CD4-positive, alpha-beta T cell treated with Interleukin-10 for 1 hour (primary cell): ENCODE measurements at regions not wholly inside any gene's neighbourhood (a gene's known extent, or its start where the extent isn't known, plus 50 kb on each side); places are given as distances from the start of the nearest gene placed in this dataset.

Source experiments
- DNase-seq: peaks from one replicate; pipeline ENCODE4 v3.0.0-alpha.2; 2020

DNA sequence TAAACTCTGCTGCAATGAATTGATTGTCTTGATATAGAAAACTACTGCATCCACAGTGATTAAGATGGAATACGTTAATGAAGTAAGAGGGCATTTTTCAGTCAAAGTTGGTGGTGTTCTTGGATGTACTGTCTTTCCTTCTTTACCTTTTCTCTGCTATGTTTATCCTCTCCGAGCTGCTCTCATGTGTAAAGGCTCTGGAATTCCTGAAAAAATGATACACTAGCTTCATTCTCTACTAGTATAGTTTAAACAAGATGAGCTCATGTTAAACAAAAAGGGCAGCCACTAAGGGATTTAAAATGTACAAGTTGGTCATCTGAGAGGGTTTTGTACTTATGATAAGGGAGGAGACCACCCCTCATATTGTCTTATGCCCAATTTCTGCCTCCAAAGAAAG, 504.6 kb upstream of the NECTIN3 start:
- DNase-seq = no peak

DNA sequence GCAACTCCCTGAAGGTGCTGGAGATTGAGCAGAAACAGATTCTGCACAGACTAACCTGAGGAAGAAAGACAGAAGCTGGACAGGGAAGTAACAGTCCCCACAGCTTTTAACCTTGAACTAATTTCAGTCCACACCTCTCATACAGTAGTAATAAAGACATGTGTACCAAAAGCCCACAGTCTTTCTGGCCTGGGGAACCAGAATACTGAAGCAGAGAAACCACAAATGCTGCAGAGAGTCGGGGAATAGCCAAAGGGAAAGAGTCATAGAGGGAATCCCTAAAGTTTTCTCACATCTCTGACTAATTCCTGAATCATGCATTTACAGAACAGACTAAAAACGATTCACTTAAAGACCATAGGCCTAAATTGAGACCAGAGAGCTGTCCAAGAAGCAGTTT, 503.4 kb upstream of the NECTIN3 start:
- DNase-seq = no peak

DNA sequence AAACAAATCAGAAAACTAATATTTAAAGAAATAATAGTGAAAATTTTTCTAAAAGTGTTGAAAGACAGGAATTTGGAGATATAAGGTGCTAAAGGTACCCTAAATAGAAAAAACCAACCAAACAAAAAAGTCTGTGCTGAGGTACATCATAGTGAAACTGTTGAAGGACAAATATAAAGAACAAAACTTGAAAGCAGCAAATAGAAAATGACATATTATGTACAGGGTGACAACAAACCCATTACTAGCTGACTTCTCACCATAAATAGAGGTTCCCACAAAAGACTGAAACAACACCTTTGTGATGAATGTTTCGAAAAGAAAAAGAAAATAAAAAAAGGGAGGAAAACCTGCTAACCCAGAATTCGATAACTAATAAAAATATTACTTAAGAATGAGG, 502.5 kb upstream of the NECTIN3 start:
- no peak for DNase-seq

DNA sequence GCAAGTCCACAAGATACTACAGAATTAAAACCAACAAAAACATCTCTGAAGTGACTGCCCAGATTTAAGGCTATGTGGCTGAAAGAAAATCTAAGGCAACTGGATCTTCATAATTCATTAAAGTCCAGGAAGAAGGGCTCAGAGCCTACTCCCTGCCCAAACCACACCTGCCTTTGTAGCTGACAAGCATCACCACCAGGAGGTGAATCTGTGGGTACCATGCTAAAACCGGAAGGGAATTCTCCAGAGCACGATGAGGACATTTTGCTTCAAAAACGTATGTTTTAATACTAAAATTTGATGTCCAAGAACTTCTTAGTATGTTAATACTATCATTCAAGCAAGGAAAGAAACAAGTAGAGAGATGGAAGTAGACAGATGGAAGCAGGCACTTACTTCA, 495.9 kb upstream of the NECTIN3 start:
- DNase-seq = no peak

DNA sequence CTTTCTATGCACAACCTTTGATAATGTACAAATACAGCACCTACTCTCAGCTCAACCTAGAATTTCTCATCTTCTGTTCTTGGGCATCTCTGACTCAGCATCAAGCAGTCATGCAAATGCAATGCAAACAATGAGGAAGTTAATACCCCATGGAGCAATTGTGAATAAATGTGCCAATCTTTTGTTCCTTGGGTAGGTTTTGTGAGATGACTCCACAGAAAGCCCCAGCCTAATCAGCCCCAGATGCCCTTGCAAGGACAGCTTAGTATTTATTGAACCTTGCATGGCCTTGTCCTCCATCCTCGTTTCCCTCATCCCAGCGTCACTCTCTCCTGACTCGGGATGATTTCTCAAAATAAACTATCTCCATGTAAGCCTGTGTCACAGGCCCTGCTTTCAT, 494.7 kb upstream of the NECTIN3 start:
- DNase-seq = no peak

DNA sequence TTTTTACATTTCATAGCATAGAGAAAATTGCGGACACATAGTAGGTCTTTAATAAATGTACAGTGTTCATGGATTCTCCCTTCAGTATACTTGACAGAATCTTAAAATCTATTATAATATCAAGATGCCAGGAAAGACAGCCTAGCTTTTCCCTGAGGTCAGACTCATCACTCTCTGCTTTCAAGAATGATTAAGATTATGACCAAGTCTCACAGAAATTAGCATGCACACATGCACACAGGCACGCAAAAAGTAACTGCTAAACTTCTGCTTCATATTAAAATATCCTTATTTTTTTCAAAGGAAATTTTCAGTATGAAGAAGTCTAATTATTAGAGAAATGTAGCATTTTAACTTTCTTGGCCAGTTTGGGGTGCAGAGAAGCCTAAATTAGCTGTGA, 493.8 kb upstream of the NECTIN3 start:
- no peak for DNase-seq

DNA sequence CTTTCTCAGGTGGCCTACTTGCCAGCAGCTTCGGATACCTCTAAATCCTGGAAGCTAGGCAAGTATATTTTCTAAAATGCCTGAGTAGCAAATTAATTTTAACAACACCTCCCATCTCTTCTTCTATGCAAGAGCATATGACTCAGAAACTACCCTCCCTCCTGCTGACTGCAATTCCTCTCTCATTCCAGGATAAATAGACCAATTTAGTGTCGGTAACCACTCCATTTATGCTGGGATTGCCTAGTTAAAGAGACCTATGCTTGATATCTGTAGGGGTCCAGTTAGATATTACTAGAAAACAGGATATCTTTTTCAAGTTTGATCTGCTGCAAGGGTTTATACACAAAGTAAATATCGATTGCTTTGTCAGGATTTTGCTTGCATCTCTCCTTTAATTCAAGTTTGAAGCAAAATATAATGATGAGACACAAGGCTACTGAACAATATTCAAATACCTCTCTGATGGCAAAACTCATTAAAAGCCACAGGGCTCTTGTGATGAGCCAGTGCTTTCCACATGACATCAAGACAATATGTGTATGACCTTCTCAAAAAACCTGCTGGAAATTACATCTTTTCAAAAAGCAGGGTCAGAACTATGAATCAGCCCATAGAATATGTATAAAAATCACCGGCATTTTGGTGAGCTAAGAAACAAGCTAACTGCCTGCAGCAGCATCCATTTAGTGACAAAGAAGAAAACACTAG, 491.6 kb upstream of the NECTIN3 start:
- no peak for DNase-seq

DNA sequence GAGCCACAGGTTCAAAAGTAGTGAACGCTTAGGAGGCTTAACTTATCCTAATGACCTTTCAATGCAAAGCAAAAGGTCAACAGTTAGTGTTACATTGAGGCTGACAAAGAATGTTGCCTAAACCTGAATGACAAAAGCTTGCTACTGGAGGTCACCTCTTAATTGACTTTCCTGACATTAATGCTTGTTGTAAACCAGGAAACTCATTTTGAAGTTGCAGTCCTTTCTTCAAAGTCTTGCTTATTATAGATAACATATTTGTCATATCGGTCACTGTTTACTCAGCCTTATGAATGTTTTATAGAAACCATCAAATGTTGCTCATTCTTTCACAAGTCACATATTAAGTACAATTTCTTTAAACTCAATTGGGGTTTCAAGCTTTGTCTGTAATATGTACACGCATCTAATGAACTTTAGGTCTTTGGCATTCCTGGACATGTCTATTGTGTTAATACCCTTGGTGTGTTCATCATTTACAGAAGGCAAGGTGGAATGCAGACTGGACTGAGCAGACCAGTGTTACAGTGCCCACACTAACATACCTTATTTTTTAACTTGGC, 488.2 kb upstream of the NECTIN3 start:
- no peak for DNase-seq

DNA sequence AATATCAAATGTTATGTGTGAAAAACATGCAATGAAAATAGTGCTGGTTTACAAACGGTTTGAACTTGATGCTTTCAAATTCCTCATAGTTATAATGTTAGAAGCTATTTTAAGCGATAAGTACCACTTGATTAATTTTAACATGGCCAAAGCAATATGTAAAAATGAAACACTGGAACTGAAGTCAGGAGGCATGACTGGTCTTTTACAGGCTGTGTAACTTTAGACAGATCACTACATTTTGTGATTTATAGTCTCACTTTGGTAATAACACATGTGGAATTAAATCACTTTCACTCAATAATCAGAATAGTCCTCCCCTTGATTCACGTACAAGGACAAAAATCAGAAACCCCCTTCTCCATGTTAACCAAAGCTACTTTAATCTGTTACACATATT, 482.7 kb upstream of the NECTIN3 start:
- DNase-seq = no peak

DNA sequence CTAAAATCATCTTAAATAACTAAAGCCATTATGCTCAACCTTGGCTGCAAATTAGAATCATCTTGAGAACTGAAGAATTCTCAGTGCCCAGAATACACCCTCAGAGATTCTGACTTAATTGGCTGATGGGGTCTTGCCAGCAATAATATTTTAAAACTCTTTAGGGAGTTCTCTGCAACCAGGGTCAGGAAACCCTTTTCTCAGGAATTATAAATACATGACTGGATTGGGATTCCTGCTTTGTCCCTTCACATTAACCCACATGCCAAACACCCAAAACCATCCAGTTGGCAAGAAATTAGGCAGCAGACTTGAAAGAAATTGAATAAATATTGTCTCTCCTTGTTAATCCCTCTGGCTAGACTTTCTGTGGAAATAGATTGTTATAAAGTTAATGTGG, 482.3 kb upstream of the NECTIN3 start:
- no peak for DNase-seq

DNA sequence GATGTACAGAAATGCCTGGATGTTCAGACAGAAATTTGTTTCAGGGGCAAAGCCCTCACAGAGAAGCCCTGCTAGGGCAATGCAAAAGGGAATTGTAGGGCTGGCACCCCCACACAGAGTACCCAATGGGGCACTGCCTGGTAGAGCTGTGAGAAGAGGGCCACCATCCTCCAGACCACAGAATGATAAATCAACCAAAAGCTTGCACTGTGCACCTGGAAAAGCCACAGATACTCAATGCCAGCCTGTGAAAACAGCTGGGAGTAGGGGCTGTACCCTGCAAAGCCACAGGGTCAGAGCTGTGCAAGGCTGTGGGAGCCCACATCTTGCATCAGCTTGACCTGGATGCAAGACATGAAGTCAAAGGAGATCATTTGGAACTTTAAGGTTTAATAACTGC, 477.9 kb upstream of the NECTIN3 start:
- no peak for DNase-seq

DNA sequence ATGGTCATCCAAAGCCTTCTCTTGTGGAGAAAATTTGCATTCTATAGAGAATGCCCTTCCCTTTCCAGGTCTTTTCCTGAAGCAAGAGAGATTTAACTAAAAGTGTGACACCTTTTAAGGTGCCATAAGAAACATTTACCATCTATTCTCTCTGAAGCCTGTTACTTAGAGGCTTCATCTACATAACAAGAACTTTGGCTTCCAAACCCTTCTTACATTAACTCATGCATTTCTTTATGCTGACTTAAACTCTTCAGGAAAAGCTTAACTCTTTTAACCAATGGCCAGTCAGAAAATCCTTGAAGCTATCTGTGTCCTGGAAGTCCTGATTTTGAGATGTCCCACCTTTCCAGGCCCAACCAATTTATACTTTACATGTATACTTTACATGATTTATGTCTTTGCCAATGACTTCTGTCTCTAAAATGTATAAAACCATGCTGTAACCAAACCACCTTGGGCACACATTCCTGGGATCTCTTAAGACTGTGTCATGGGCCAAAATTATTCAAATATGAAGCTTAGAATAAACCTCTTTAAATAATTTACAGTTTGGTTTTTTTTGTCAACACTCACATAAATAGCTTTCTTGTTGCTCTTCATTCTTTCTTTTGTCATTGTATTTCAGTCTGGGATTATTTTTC, 472.6 kb upstream of the NECTIN3 start:
- no peak for DNase-seq

DNA sequence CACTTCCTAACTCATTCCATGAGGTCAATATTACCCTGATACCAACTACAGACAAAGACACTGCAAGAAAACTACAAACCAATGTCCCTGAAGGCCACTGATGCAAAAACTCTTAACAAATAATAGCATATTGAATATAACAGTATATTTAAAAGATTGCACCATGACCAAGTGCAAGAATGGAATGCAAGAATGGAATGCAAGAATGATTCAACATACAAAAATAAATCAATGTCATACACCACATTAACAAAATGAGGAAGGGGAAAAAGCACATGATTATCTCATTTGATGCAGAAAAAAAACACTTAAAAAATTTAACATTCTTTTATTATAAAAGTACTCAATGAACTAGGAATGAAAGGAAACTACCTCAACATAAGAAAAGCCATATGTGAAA, 463.1 kb upstream of the NECTIN3 start:
- DNase-seq = no peak

DNA sequence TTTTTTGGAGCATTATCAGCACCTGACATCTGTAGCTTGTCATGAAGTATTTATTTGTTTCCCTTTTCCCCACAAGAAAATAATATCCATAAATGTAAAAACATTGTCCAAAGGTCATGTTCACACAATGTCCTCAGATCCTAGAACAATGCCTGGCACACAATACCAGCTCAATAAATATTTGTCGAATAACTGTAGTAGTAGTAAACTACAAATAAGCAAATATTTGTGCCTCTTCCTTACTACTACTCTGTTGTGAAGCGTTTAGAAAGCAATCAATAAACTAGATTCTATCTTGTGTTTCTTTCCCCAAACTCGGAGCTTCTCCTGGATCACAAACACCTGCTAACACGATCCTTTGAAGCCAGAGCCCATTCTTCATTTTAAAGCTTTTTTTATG, 459.6 kb upstream of the NECTIN3 start:
- DNase-seq = no peak

DNA sequence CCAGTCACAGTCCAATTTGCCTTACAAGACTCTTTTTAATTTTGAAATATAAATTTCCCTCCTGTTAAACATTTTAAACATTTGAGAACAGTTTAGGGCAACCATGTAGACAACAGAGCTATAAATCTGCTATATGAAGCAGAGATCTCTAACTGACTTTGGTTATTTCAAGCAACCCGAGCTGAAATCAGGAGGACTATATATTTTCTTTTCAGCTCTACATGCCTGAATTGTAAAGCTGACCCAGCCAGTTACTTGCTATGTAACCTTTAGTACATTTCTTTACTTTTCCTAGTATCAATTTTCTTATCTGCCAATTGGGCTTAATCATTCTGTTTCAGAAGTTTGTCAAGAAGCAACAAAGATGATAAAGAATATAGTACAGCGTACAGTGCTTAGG, 457.4 kb upstream of the NECTIN3 start:
- DNase-seq = no peak

DNA sequence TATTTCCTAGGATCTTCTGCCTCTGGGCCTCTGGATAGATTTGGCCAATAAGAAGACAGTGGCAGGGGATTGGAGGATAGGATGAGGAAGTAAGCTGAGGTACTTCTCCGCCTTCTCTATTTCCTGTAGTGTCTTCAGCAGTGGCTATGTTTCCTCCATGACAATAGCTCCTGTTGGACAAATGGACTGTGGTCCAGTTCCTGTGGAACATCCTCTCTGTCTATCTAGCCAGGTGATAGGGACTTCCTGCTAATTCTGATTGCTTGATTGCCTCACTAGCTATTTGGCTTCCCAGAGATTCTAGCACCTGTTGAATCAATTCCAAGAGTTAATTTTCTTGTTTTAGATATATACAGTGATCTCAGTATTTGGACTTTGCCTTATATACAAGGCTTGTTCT, 456.2 kb upstream of the NECTIN3 start:
- DNase-seq = no peak

DNA sequence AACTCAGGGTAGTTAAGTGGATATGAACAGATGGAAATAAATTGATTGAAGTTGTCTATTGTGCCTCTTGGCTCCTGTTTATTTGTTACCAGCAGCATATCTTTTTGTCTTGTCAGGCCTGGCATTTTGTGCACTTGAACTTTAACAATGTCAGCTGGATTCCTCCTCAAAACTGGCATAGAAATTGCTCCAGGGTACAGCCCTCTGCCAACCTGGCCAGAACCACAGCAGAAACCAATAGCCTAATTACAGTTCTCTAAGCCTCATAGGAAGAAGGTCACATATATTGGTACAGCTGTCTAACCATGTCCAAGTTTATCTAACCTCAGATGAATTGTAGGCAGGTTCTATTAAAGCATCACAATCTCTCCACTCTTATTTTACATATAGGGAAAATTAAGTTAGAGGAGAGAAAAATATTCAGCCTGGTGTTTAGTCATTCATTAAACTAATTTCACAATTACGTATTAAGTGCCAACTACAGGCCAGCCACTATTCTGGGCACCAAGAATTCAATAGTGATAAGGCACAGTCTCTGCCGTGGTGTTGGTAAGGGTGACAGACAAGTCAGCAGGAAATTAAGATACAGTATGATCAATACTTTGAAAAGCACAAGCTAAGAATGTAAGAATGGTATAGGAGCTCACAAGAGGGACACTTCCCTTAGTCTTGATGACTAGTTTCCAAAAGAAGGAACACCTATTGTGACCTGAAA, 452.9 kb upstream of the NECTIN3 start:
- no peak for DNase-seq

DNA sequence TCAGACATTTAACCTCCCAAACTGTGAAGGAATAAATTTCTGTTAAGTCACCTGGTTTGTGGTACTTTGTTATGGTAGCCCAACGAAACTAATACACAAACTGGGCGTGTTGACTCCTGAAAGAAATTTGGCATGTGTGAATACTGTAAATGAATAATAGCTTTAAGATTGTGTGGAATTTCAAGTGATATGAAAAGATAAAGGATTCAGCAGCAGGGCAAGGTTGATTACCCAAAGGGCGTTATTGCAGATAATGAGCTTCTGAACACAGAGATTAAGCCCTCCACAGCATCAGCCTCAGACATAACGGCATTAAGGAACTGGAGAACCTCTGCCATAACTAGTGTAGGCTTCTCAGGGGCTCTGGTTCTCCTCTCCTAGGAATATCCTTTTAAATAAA, 451.5 kb upstream of the NECTIN3 start:
- DNase-seq = no peak

DNA sequence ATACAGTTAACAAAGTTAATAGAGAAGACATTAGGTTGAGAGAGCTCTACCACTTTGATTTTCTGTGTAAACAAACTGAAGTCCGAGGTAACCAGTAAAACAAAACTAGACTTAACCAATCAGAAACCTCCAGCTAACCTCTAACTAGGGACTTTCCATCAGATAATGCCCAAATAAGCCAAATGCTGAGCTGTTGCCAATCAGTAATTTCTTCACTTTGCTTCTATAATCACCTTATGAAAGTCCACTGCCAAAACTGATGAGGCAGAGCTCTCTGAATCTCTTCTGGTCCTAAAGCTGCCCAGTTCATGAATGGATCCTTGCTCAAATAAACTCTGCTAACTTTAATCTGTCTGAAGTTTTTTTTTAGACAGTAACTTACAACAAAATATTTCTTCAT, 448.0 kb upstream of the NECTIN3 start:
- peak; percentile 11 for DNase-seq

DNA sequence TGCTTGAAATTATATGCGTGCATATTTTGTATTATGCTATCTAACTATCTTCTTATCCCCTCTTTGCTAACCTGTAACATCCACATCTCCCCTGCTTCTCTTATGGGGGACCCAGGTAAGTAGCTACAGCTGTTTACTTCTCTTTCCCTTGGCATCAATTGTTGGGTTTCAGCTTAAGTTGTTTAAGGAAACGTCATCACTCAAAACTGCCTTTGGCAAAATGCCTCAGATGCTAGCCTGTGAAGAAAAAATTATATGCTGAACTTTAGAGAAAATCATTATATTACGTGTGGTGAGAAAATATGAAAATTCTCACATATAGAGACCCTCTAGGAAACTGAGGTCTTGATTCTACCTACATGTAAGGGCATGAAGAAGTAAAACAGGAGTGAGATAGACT, 447.0 kb upstream of the NECTIN3 start:
- DNase-seq = no peak

DNA sequence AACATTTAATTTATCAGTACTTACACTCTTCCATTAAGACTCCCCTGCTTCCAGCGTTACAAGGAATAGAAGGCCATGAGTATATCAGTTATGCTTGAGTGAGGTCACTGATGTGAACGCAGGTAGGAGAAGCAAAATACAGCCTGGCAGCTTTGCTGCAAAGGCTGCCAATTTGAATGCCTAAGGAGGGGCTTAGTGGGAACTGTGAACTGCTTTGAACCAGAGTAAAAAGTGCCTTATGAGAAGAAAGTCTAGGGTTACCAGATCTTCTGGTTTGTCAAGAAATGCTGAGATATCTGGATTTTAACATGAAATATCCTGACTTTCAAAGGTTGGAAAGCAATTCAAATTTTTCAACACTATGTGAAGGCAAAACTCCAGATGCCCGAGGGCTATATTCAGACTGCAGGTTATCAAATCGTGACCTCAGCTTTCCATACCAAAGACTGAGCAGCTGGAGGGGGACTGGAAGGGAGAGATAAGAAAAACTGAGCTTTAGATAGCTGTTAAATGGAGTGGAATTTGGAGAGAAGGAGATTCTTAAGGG, 446.3 kb upstream of the NECTIN3 start:
- DNase-seq = no peak

DNA sequence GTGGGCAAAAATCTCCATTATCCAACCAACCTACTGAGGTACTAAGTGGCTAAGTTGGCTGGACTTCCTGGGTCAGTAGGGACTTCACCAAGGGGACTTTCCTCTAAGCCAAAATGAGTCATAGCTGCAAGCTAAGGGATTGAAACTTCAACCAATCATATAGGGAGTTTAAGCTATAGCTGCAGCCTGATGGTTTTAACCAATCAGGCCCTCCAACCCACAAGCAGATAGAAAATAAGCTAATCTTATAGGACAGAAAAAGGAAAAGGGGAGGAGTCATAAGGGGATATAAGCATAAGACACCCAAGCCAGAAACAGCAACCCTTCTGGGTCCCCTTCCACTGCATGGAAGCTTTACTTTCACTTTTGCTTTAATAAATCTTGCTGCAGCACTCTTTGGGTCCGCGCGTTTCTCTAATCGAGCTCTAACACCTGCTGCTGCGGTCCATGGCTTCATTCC, 444.9 kb upstream of the NECTIN3 start:
- DNase-seq = peak; percentile 51

DNA sequence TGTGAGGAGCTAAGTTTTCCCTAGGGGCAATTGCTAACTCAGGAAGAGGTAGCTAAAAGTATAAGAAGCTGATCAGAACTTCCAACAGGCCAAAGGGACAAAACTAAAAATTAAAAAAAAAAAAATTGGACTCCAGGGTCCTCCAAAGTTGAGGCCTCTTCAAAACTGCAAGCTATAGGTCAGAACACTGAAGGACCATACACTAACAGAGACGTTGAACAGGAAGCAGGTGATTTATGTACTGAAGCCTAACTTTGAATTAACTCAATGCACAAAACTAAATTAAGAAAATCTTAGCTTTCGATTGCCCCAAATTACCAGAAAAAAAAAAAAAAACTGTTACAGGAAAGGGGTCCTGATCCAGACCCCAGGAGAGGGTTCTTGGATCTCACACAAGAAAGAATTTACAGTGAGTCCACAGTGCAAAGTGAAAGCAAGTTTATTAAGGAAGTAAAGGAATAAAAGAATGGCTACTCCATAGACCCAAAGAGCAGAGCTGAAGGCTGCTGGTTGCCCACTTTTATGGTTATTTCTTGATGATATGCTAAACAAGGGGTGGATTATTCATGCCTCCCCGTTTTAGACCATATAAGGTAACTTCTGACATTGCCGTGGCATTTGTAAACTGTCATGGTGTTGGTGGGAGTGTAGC, 442.8 kb upstream of the NECTIN3 start:
- no peak for DNase-seq
